ENCODE measurements at regions not wholly inside any gene's neighbourhood (a gene's known extent, or its start where the extent isn't known, plus 50 kb on each side); places are given as distances from the start of the nearest gene placed in this dataset.

DNA sequence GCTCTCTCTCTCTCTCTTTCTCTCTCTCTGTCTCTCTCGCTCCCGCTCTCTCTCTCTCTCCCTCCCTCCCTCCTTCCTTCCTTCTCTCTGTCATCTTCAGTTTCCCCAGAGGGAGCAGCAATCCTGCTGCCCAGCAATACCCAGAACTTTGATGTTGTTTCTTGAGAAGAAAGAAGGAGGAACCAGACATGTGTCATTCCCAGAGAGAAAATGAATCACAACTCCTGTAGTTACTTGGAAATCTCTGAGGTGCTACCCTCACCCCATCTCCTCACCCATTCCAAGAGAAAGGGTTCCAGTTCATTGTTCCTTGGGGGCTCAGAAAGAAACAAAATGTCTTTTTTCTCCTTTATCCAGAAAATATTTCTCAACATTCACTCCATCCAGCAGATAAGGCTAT, 449.1 kb downstream of the TNS1 start:
- TF ChIP-seq CTCF (IDR thresholded peaks at IDR 0.05): no peak
- no peak for DNase-seq
- no peaks in the 10 kb centered on the region for H3K9me3 Mint-ChIP-seq
- H3K4me1 Mint-ChIP-seq (ENCODE audit: low read depth): peaks cover 69% of the 10 kb centered on the region
- 0 out of 2 replicates have a peak, but pooled peaks cover 2% of the 10 kb centered on the region for H3K27me3 Mint-ChIP-seq (ENCODE audit: insufficient read depth)
- no peak overlapping the region for H3K4me3 Mint-ChIP-seq
- no peak overlapping the region for H3K27ac Mint-ChIP-seq
- H3K36me3 Mint-ChIP-seq (ENCODE audit: low read depth): no peaks in the 10 kb centered on the region

DNA sequence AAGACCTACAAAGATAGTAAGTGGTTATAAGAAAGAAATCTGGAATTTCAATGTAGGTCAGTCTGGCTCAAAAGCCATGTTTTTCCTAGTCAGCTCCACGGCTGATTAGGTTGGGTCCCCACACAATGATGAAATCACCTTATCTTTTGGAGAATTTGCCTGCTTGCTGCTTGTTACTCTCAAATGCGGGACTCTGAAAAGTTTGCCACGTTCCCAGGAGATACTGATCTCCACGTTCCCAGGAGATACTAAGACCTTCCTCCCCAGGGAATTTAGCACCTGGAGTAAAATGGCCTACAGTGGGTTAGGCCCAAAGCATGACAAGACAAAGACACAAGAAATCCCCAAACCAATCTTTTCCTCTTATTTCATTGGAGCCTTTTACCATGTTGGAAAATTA, 449.6 kb downstream of the TNS1 start:
- Mint-ChIP-seq H3K36me3 (ENCODE audit: low read depth) (no peaks in the 10 kb centered on the region), H3K27me3 (ENCODE audit: insufficient read depth) (no peaks in the 10 kb centered on the region), H3K4me3 (no peak overlapping the region), H3K9me3 (no peaks in the 10 kb centered on the region), H3K27ac (no peak overlapping the region), H3K4me1 (ENCODE audit: low read depth) (peaks cover 69% of the 10 kb centered on the region)
- TF ChIP-seq CTCF (IDR thresholded peaks at IDR 0.05): no peak
- no peak for DNase-seq

DNA sequence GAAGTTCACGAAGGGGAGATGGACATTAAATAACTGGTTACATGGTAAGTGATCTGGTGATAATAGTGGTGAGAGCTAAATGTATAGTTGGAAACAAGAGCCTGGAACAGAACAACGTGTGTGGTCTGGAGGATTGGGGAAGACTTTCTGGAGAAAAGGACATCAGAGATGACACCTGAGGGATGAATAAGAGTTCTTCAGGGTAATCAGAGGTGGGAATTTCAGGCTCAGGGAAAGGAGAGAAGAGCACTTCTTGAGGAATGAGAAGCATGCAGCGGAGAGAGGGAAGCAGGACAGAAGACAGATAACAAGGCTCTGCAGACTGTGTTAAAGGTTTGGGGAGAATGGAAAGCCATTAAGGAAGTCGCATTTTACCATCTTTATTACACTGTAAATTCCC, 450.7 kb downstream of the TNS1 start:
- Mint-ChIP-seq H3K27me3 (ENCODE audit: insufficient read depth) (no peaks in the 10 kb centered on the region), H3K27ac (no peak overlapping the region), H3K4me1 (ENCODE audit: low read depth) (peaks cover 69% of the 10 kb centered on the region), H3K9me3 (no peaks in the 10 kb centered on the region), H3K36me3 (ENCODE audit: low read depth) (no peaks in the 10 kb centered on the region), H3K4me3 (peak overlapping the region; percentile 23)
- DNase-seq: no peak
- no peak for TF ChIP-seq CTCF (IDR thresholded peaks at IDR 0.05)

- peaks cover 2% of the 10 kb centered on the region; the same call in 1 of the 2 replicates for H3K27me3 Mint-ChIP-seq (ENCODE audit: insufficient read depth)
- DNase-seq: peak; percentile 68
- no peak overlapping the region for H3K4me3 Mint-ChIP-seq
- H3K36me3 Mint-ChIP-seq (ENCODE audit: low read depth): no peaks in the 10 kb centered on the region
- H3K27ac Mint-ChIP-seq: 0 out of 2 replicates have a peak overlapping the region, but pooled peaks have one; percentile 8
- no peaks in the 10 kb centered on the region for H3K9me3 Mint-ChIP-seq
- H3K4me1 Mint-ChIP-seq (ENCODE audit: low read depth): peaks cover 68% of the 10 kb centered on the region
- TF ChIP-seq CTCF (IDR thresholded peaks at IDR 0.05): no peak
These were observed 451.4 kb downstream of the TNS1 start for GRCh38 chr2:217551252-217551899.

- H3K36me3 Mint-ChIP-seq (ENCODE audit: low read depth): no peaks in the 10 kb centered on the region; the same call in 1 of the 2 replicates
- peaks cover 11% of the 10 kb centered on the region for H3K4me1 Mint-ChIP-seq (ENCODE audit: low read depth)
- H3K27ac Mint-ChIP-seq: no peak overlapping the region
- TF ChIP-seq CTCF (IDR thresholded peaks at IDR 0.05): no peak
- H3K27me3 Mint-ChIP-seq (ENCODE audit: insufficient read depth): peaks cover 36% of the 10 kb centered on the region
- H3K4me3 Mint-ChIP-seq: no peak overlapping the region
- no peak for DNase-seq
- H3K9me3 Mint-ChIP-seq: no peaks in the 10 kb centered on the region; the same call in 1 of the 2 replicates
These were observed 463.7 kb downstream of the TNS1 start for GRCh38 chr2:217539126-217539525.

Data from HFFc6 (cell line).